Muscle layer of duodenum (tissue), 2 donors: ENCODE measurements at regions not wholly inside any gene's neighbourhood (a gene's known extent, or its start where the extent isn't known, plus 50 kb on each side); places are given as distances from the start of the nearest gene placed in this dataset.
"Not testable (repeated sequence)": the region's sequence is repeated elsewhere in the genome, so short reads cannot be mapped to it uniquely, and the experiment has no call there.

ENCODE experiments used
- H3K27ac ChIP-seq: one replicate; pipeline ENCODE4 v1.7.0; 2013; ENCODE audit warnings: mild to moderate bottlenecking, low read length
- H3K27me3 ChIP-seq: one replicate; pipeline ENCODE4 v1.7.0; 2013; ENCODE audit warnings: low read depth, mild to moderate bottlenecking, control low read depth, low read length
- H3K36me3 ChIP-seq, 2 donors: one replicate each; pipeline ENCODE4 v1.7.0; 2013; ENCODE audit warnings: low read length in 2 of 2, control low read depth in 1 of 2, mild to moderate bottlenecking in 1 of 2; ENCODE audit not compliant: insufficient read depth in 2 of 2, control insufficient read depth in 1 of 2
- H3K4me1 ChIP-seq, 2 donors: one replicate each; pipeline ENCODE4 v1.7.0; 2013; ENCODE audit warnings: low read length in 2 of 2, mild to moderate bottlenecking in 2 of 2, control low read depth in 1 of 2, moderate library complexity in 1 of 2; ENCODE audit not compliant: insufficient read depth in 2 of 2, control insufficient read depth in 1 of 2
- H3K4me3 ChIP-seq, 2 donors: one replicate each; pipeline ENCODE4 v1.7.0; 2013; ENCODE audit warnings: low read length in 2 of 2, low read depth in 1 of 2, mild to moderate bottlenecking in 1 of 2
- H3K9me3 ChIP-seq, 2 donors: one replicate each; pipeline ENCODE4 v1.7.0; 2013; ENCODE audit warnings: low read length in 2 of 2, control low read depth in 1 of 2, mild to moderate bottlenecking in 1 of 2; ENCODE audit not compliant: control insufficient read depth in 1 of 2
- donor health status: healthy.

GRCh38 chr13:88464851-88465250, 793.7 kb downstream of the SLITRK5 start:
- no peaks in the 10 kb centered on the region for H3K36me3 ChIP-seq
- H3K4me1 ChIP-seq: no peaks in the 10 kb centered on the region
- H3K9me3 ChIP-seq: no peaks in the 10 kb centered on the region
- H3K4me3 ChIP-seq: no peak overlapping the region
- H3K27me3 ChIP-seq: no peaks in the 10 kb centered on the region
- no peak overlapping the region for H3K27ac ChIP-seq

DNA sequence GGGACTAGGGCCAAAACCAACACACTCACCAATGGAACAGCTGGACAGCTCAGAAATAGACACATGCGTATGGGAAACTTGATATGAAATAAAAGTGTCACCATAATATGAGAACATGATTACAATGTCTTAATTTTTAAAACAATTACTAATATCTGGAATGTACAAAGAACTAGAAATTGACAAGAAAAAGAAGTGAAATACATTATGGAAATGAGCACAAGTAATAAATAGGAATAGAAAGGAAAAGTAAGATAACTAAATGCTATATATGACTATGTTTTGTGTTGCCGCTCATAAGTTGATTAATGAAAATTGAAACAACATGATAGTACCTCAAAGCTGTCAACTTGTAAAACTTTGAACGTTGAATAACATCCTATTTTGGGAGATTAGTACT, 801.1 kb downstream of the SLITRK5 start:
- Histone ChIP-seq H3K4me3 (no peak overlapping the region), H3K9me3 (no peaks in the 10 kb centered on the region), H3K4me1 (no peaks in the 10 kb centered on the region), H3K27ac (no peak overlapping the region), H3K27me3 (no peaks in the 10 kb centered on the region), H3K36me3 (no peaks in the 10 kb centered on the region)

- Histone ChIP-seq H3K27ac (no peak overlapping the region), H3K4me3 (no peak overlapping the region), H3K27me3 (no peaks in the 10 kb centered on the region), H3K36me3 (no peaks in the 10 kb centered on the region), H3K9me3 (peaks cover 0 to 4% of the 10 kb centered on the region in 2 donors), H3K4me1 (no peaks in the 10 kb centered on the region)
Observed at GRCh38 chr13:88483202-88483601, 812.0 kb downstream of the SLITRK5 start.

DNA sequence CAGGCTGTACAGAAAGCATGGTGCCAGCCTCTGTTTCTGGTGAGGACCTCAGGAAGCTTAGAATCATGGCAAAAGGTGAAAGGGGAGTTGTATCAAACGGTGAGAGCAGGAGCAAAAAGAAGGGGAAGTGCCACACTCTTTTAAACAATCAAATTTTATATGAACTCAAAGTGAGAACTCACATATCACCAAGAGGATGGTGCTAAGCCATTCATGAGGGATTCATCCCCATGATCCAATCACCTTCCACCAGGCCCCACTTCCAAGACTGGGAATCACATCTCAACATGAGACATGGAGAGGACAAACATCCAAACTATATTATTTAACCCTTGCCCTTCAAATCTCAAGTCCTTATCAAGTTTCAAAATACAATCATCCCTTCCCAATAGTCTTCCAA, 836.7 kb downstream of the SLITRK5 start:
- Histone ChIP-seq H3K27ac (no peak overlapping the region), H3K9me3 (peaks cover 5 to 22% of the 10 kb centered on the region in 2 donors), H3K4me1 (no peaks in the 10 kb centered on the region), H3K4me3 (no peak overlapping the region), H3K27me3 (no peaks in the 10 kb centered on the region), H3K36me3 (no peaks in the 10 kb centered on the region)

GRCh38 chr13:88512993-88513392, 841.8 kb downstream of the SLITRK5 start:
- not testable (repeated sequence) for H3K4me3 ChIP-seq, H3K27ac ChIP-seq, H3K27me3 ChIP-seq, H3K36me3 ChIP-seq, H3K4me1 ChIP-seq
- H3K9me3 ChIP-seq: peaks cover 0 to 12% of the 10 kb centered on the region in 2 donors

DNA sequence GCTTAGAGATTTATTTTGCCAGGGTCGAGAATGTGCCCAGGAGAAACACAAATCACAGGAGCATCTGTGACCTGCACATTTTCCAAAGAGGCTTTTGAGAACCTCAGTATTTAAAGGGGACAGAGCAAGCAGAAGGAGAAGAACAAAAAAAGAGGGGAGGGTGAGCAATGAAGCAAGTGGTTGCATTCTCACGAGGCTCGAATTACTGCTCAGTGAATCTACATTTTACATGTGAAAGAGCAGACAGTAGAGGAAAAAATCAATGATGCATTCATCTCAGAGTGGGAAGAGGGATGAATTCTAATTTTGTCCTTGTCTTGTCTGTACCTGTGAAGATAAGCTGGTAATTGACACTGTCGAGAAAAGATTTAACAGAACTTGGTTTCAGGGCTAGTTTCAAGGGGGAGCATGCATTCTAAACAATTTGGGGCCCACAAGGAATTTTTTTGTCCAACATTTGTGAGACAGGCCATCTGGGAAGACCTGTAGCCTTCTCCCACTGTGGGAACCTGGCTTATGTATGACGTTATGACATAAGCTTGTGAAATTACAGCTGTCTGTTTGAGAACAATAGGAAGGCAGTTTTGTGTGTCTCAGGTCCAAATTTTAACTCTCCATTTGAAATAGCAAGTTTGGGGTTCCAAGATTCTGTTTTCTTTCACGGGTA, 855.1 kb downstream of the SLITRK5 start:
- no peaks in the 10 kb centered on the region for H3K4me1 ChIP-seq
- no peaks in the 10 kb centered on the region for H3K27me3 ChIP-seq

DNA sequence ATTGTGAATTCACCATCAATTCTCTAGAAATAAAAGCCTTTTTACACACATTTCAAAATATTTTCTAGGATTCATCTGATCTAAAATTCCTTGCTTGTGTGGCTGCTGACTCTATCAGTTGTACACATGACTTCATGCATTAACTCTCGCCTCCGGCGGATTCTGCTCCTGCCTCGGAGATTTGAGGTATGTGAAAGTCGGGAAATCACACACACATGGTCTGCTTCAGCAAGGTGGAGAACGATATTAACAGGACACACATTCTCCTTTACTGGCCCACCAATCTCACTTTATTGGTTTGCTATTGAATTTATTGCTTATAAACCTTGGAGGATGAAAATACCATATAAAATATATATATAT, 855.7 kb downstream of the SLITRK5 start:
- H3K36me3 ChIP-seq: no peaks in the 10 kb centered on the region
- H3K4me3 ChIP-seq: no peak overlapping the region
- no peak overlapping the region for H3K27ac ChIP-seq
- no peaks in the 10 kb centered on the region for H3K9me3 ChIP-seq
- H3K27me3 ChIP-seq: no peaks in the 10 kb centered on the region
- H3K4me1 ChIP-seq: no peaks in the 10 kb centered on the region

More for the DNA sequence above, 855.1 kb downstream of the SLITRK5 start:
- Histone ChIP-seq H3K9me3 (no peaks in the 10 kb centered on the region), H3K27ac (no peak overlapping the region), H3K4me3 (no peak overlapping the region), H3K36me3 (no peaks in the 10 kb centered on the region)

GRCh38 chr13:88541994-88542393, 870.8 kb downstream of the SLITRK5 start:
- H3K4me3 ChIP-seq: no peak overlapping the region
- no peaks in the 10 kb centered on the region for H3K27me3 ChIP-seq
- no peaks in the 10 kb centered on the region for H3K4me1 ChIP-seq
- no peaks in the 10 kb centered on the region for H3K36me3 ChIP-seq
- H3K27ac ChIP-seq: no peak overlapping the region
- H3K9me3 ChIP-seq: no peaks in the 10 kb centered on the region

- Histone ChIP-seq H3K27me3 (no peaks in the 10 kb centered on the region), H3K4me1 (no peaks in the 10 kb centered on the region), H3K9me3 (no peaks in the 10 kb centered on the region), H3K36me3 (no peaks in the 10 kb centered on the region), H3K27ac (no peak overlapping the region), H3K4me3 (no peak overlapping the region)
Observed at GRCh38 chr13:88544836-88545235, 873.7 kb downstream of the SLITRK5 start.

DNA sequence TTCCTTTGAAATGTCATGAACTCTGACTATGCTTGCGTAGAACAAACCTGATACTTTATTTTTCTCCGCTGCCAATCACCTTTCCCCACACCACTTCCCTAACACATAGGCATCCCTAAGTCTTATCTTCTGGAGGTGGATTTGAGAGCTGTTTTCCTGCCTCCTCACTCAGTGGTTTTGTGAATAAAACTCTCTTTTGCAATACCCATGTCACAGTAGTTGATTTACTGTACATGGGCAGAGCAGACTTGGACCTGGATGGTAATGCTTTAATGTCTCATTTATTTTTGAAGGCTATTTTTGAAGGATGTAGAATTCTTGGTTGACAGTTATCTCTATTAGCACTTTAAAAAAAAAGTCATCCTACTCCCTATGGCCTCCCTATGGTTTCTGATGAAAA, 881.8 kb downstream of the SLITRK5 start:
- Histone ChIP-seq H3K27ac (no peak overlapping the region), H3K4me3 (no peak overlapping the region), H3K36me3 (no peaks in the 10 kb centered on the region), H3K27me3 (no peaks in the 10 kb centered on the region), H3K4me1 (no peaks in the 10 kb centered on the region), H3K9me3 (no peaks in the 10 kb centered on the region)

DNA sequence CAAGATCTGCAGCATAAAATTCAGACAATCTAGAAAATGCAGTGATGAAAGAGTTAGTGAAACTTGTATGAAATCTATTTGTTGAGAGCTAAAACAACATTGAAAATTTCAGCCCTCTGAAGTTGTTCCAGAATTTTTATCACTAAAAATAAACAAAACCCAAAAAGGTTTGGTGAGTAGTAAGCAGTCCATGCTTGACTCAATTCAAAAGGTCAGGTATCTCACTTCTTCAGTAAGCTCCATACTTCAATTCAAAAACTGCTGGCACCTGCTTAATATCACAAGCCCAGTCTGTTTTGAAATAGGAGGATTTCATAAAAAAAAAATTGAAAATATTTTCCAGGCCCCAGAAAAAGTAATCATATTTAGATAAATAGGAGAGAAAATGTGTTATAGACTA, 894.4 kb downstream of the SLITRK5 start:
- Histone ChIP-seq H3K27me3 (no peaks in the 10 kb centered on the region), H3K9me3 (no peaks in the 10 kb centered on the region), H3K4me3 (no peak overlapping the region), H3K27ac (no peak overlapping the region), H3K4me1 (no peaks in the 10 kb centered on the region), H3K36me3 (no peaks in the 10 kb centered on the region)

DNA sequence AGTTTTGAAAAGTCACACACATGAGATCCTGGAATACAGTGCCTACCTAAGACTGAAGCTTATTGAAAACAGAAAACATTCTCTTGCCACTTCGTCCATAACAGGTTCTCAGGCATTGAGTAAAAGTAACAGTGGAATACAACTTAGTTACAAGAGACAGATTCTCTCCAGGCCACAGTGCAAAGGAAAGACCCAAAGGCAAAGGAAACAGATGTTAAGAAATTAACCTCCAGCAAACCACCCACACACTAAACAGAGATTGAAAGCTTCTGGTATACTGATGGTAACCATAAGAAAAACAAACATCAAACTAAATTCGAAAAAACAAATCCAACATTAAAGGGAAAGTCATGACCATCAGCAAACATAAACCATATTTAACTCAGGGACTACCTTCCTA, 914.7 kb downstream of the SLITRK5 start:
- no peaks in the 10 kb centered on the region for H3K27me3 ChIP-seq
- no peak overlapping the region for H3K4me3 ChIP-seq
- no peaks in the 10 kb centered on the region for H3K36me3 ChIP-seq
- H3K4me1 ChIP-seq: no peaks in the 10 kb centered on the region
- H3K27ac ChIP-seq: no peak overlapping the region
- H3K9me3 ChIP-seq: no peaks in the 10 kb centered on the region
